WERI-Rb-1 (cell line): ENCODE measurements at regions not wholly inside any gene's neighbourhood (a gene's known extent, or its start where the extent isn't known, plus 50 kb on each side); places are given as distances from the start of the nearest gene placed in this dataset.

Experiments
- DNase-seq: peaks from one replicate; pipeline ENCODE4 v3.0.0-alpha.2; 2020
- H3K27ac ChIP-seq: fragments of 250-450 bp; sonication (Bioruptor Pico); 2 replicates; pipeline ENCODE4 v1.5.1; 2020; ENCODE audit warnings: mild to moderate bottlenecking, moderate library complexity
- H3K27me3 ChIP-seq: fragments of 250-450 bp; sonication (Bioruptor Pico); 2 replicates; pipeline ENCODE4 v1.5.1; 2021; ENCODE audit warnings: mild to moderate bottlenecking, low read depth, moderate library complexity; ENCODE audit not compliant: insufficient read depth, severe bottlenecking
- H3K36me3 ChIP-seq: fragments of 250-450 bp; sonication (Bioruptor Pico); 2 replicates; pipeline ENCODE4 v1.5.1; 2020; ENCODE audit warnings: mild to moderate bottlenecking, moderate library complexity
- H3K4me3 ChIP-seq: 2 replicates; pipeline ENCODE4 v1.5.1; 2011; ENCODE audit warnings: low read depth, mild to moderate bottlenecking, control low read depth, low read length
- H3K9me3 ChIP-seq: fragments of 250-450 bp; sonication (Bioruptor Pico); 2 replicates; pipeline ENCODE4 v1.5.1; 2021; ENCODE audit warnings: mild to moderate bottlenecking, moderate library complexity; ENCODE audit not compliant: severe bottlenecking
- TF ChIP-seq, protein P1 (sequence below): IDR thresholded peaks from 2 replicates; pipeline ENCODE4 v1.5.1; 2011; ENCODE audit warnings: low read depth, mild to moderate bottlenecking, control low read depth, inconsistent platforms, low read length

GRCh38 chr3:31173118-31173718 is 278.8 kb upstream of the GADL1 start:
- TF ChIP-seq, protein P1, sequence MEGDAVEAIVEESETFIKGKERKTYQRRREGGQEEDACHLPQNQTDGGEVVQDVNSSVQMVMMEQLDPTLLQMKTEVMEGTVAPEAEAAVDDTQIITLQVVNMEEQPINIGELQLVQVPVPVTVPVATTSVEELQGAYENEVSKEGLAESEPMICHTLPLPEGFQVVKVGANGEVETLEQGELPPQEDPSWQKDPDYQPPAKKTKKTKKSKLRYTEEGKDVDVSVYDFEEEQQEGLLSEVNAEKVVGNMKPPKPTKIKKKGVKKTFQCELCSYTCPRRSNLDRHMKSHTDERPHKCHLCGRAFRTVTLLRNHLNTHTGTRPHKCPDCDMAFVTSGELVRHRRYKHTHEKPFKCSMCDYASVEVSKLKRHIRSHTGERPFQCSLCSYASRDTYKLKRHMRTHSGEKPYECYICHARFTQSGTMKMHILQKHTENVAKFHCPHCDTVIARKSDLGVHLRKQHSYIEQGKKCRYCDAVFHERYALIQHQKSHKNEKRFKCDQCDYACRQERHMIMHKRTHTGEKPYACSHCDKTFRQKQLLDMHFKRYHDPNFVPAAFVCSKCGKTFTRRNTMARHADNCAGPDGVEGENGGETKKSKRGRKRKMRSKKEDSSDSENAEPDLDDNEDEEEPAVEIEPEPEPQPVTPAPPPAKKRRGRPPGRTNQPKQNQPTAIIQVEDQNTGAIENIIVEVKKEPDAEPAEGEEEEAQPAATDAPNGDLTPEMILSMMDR: no peak

DNA sequence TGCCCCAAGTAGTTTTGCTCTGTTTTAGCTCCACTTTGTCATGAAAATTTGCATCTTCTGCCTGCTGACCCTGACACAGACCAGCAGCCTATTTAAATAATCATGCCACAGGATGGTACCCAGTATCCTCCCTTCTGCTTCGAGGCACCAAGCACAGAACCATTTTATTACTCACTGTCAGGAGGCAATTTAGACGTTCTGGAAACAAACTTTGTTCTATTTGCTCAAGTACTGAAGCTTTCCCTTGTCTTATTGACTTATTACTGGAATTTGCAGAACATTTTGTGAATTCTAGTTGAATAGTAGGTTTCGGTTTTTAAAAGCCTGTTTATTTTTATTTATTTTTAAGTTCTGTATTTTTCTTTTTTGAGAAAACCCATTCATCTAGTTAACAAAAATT is 279.6 kb upstream of the GADL1 start:
- no peaks in the 10 kb centered on the region for H3K27me3 ChIP-seq
- TF ChIP-seq, protein P1: no peak
- H3K4me3 ChIP-seq: no peak overlapping the region
- no peaks in the 10 kb centered on the region for H3K36me3 ChIP-seq
- H3K9me3 ChIP-seq: no peaks in the 10 kb centered on the region
- no peak overlapping the region for H3K27ac ChIP-seq
- DNase-seq: no peak

More at GRCh38 chr3:31173118-31173718, 278.8 kb upstream of the GADL1 start:
- no peak overlapping the region for H3K4me3 ChIP-seq
- H3K9me3 ChIP-seq: no peaks in the 10 kb centered on the region
- H3K27me3 ChIP-seq: no peaks in the 10 kb centered on the region
- H3K27ac ChIP-seq: no peak overlapping the region
- no peaks in the 10 kb centered on the region for H3K36me3 ChIP-seq
- no peak for DNase-seq

GRCh38 chr3:31176045-31176444 is 281.6 kb upstream of the GADL1 start:
- H3K36me3 ChIP-seq: no peaks in the 10 kb centered on the region

GRCh38 chr3:31178467-31178866 is 284.0 kb upstream of the GADL1 start:
- H3K27me3 ChIP-seq: no peaks in the 10 kb centered on the region
- no peaks in the 10 kb centered on the region for H3K36me3 ChIP-seq
- TF ChIP-seq, protein P1: no peak
- no peak overlapping the region for H3K4me3 ChIP-seq
- no peak for DNase-seq
- H3K27ac ChIP-seq: no peak overlapping the region
- H3K9me3 ChIP-seq: no peaks in the 10 kb centered on the region

More at GRCh38 chr3:31176045-31176444, 281.6 kb upstream of the GADL1 start:
- H3K9me3 ChIP-seq: no peaks in the 10 kb centered on the region
- H3K27ac ChIP-seq: no peak overlapping the region
- H3K27me3 ChIP-seq: no peaks in the 10 kb centered on the region
- no peak for DNase-seq
- TF ChIP-seq, protein P1: no peak
- H3K4me3 ChIP-seq: no peak overlapping the region

GRCh38 chr3:31179768-31180167 is 285.3 kb upstream of the GADL1 start:
- no peak for DNase-seq
- no peak overlapping the region for H3K27ac ChIP-seq
- no peak overlapping the region for H3K4me3 ChIP-seq
- H3K36me3 ChIP-seq: no peaks in the 10 kb centered on the region
- TF ChIP-seq, protein P1: no peak
- H3K9me3 ChIP-seq: no peaks in the 10 kb centered on the region
- no peaks in the 10 kb centered on the region for H3K27me3 ChIP-seq

GRCh38 chr3:31180274-31180673 is 285.8 kb upstream of the GADL1 start:
- Histone ChIP-seq H3K27ac (no peak overlapping the region), H3K4me3 (no peak overlapping the region), H3K9me3 (no peaks in the 10 kb centered on the region), H3K27me3 (no peaks in the 10 kb centered on the region), H3K36me3 (no peaks in the 10 kb centered on the region)
- TF ChIP-seq, protein P1: no peak
- DNase-seq: no peak
